ENCODE measurements at regions not wholly inside any gene's neighbourhood (a gene's known extent, or its start where the extent isn't known, plus 50 kb on each side); places are given as distances from the start of the nearest gene placed in this dataset.

GRCh38 chr18:47752796-47753645 is 177.4 kb downstream of the SMAD2 start:
- Mint-ChIP-seq H3K36me3 (ENCODE audit: low read depth) (no peaks in the 10 kb centered on the region), H3K27ac (ENCODE audit: unreplicated experiment) (no peak overlapping the region), H3K4me1 (ENCODE audit: low read depth) (no peaks in the 10 kb centered on the region), H3K9me3 (ENCODE audit: low read depth) (no peaks in the 10 kb centered on the region), H3K4me3 (ENCODE audit: unreplicated experiment) (no peak overlapping the region), H3K27me3 (ENCODE audit: low read depth) (peaks cover 29% of the 10 kb centered on the region)
- TF ChIP-seq, protein P1, sequence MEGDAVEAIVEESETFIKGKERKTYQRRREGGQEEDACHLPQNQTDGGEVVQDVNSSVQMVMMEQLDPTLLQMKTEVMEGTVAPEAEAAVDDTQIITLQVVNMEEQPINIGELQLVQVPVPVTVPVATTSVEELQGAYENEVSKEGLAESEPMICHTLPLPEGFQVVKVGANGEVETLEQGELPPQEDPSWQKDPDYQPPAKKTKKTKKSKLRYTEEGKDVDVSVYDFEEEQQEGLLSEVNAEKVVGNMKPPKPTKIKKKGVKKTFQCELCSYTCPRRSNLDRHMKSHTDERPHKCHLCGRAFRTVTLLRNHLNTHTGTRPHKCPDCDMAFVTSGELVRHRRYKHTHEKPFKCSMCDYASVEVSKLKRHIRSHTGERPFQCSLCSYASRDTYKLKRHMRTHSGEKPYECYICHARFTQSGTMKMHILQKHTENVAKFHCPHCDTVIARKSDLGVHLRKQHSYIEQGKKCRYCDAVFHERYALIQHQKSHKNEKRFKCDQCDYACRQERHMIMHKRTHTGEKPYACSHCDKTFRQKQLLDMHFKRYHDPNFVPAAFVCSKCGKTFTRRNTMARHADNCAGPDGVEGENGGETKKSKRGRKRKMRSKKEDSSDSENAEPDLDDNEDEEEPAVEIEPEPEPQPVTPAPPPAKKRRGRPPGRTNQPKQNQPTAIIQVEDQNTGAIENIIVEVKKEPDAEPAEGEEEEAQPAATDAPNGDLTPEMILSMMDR (IDR thresholded peaks at IDR 0.05) = no peak
- no peak for DNase-seq (ENCODE audit: low spot score)

GRCh38 chr18:47750889-47751423 is 179.5 kb downstream of the SMAD2 start:
- Mint-ChIP-seq H3K4me1 (ENCODE audit: low read depth) (no peaks in the 10 kb centered on the region), H3K9me3 (ENCODE audit: low read depth) (no peaks in the 10 kb centered on the region), H3K4me3 (ENCODE audit: unreplicated experiment) (no peak overlapping the region), H3K27ac (ENCODE audit: unreplicated experiment) (no peak overlapping the region), H3K27me3 (ENCODE audit: low read depth) (peaks cover 38% of the 10 kb centered on the region), H3K36me3 (ENCODE audit: low read depth) (no peaks in the 10 kb centered on the region)
- DNase-seq (ENCODE audit: low spot score) = no peak
- TF ChIP-seq, protein P1 (IDR thresholded peaks at IDR 0.05) = no peak

GRCh38 chr18:47749600-47749973 is 180.9 kb downstream of the SMAD2 start:
- H3K4me3 Mint-ChIP-seq (ENCODE audit: unreplicated experiment) = no peak overlapping the region
- no peaks in the 10 kb centered on the region for H3K4me1 Mint-ChIP-seq (ENCODE audit: low read depth)
- TF ChIP-seq, protein P1 (IDR thresholded peaks at IDR 0.05) = no peak
- no peaks in the 10 kb centered on the region for H3K9me3 Mint-ChIP-seq (ENCODE audit: low read depth)
- H3K27me3 Mint-ChIP-seq (ENCODE audit: low read depth) = peaks cover 39% of the 10 kb centered on the region
- no peak overlapping the region for H3K27ac Mint-ChIP-seq (ENCODE audit: unreplicated experiment)
- DNase-seq (ENCODE audit: low spot score) = no peak
- H3K36me3 Mint-ChIP-seq (ENCODE audit: low read depth) = no peaks in the 10 kb centered on the region

DNA sequence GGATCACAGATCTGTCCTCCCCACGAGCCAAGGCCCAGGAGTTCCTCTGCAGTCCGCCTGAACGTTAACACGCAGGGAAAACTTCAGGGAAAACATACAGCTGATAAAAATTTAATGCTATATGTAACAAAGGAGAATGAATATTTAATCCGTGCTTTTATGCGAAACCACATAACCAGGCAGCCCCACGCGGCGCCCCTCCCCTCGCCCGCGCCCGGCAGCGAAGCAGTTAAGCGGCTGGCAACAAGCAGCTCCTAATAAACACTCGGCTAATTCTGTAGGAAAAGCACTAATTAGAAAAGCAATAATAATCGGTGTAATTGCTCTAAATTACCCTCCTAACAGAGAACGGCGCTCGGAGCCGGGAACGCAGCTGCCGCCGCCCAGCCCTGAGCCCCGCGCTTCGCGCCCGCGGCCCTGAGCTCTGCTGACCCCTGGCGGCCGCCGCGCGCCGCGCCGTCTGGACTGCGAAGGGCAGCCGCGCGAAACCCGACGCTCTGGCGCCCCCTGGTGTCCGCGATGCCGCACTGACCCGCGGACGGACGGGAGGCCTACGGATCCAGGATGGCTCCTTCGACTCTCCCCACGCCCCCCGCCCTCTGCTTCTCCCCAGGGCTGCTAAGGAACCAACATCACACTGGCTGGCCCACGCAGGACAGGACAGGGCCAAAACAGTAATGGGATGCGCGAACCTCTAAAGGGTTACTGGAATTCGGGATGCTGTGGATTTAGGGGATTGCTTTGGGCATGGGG is 181.4 kb downstream of the SMAD2 start:
- peaks cover 39% of the 10 kb centered on the region for H3K27me3 Mint-ChIP-seq (ENCODE audit: low read depth)
- H3K36me3 Mint-ChIP-seq (ENCODE audit: low read depth) = no peaks in the 10 kb centered on the region
- H3K27ac Mint-ChIP-seq (ENCODE audit: unreplicated experiment) = no peak overlapping the region
- no peaks in the 10 kb centered on the region for H3K4me1 Mint-ChIP-seq (ENCODE audit: low read depth)
- no peak for DNase-seq (ENCODE audit: low spot score)
- no peaks in the 10 kb centered on the region for H3K9me3 Mint-ChIP-seq (ENCODE audit: low read depth)
- H3K4me3 Mint-ChIP-seq (ENCODE audit: unreplicated experiment) = peak overlapping the region; percentile 57
- TF ChIP-seq, protein P1 (IDR thresholded peaks at IDR 0.05) = peak; percentile 100

DNA sequence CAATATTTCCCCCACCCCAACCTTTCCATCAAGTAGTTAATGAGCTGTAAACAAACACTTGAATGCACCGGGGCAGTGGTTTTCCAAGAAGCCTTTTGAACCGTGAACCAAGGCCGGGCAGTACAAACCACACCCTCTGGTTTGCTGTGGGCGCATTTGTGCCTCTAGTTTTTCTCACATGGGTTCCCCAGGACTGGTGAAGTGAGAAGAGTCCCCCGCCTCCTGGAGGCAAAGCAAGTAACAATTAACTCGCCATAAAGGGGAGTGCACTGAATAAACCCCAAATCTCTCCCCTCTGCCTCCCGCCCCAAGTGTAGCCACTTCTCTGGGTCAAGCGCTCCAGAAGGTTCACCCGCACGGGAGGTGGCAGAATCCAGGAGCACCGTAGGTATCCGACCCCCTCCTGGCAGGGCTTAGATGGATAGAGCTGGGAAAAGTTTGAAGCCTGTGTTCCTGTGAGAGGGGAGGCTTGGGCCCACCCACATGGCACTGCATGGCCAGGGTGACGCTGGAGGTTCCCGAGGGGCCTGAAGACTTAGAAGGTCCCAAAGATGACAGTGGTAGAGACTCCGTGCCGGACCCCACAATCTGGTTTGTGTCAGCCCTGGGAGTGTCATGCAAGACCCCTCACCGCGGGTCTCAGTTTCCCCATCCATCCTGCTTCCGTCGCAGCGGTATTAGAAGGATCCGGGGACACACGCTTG is 182.2 kb downstream of the SMAD2 start:
- DNase-seq (ENCODE audit: low spot score) = no peak
- peaks cover 44% of the 10 kb centered on the region for H3K27me3 Mint-ChIP-seq (ENCODE audit: low read depth)

More for the DNA sequence above, 182.2 kb downstream of the SMAD2 start:
- TF ChIP-seq, protein P1 (IDR thresholded peaks at IDR 0.05) = no peak
- no peaks in the 10 kb centered on the region for H3K9me3 Mint-ChIP-seq (ENCODE audit: low read depth)
- no peaks in the 10 kb centered on the region for H3K4me1 Mint-ChIP-seq (ENCODE audit: low read depth)
- H3K4me3 Mint-ChIP-seq (ENCODE audit: unreplicated experiment) = peak overlapping the region; percentile 57
- H3K27ac Mint-ChIP-seq (ENCODE audit: unreplicated experiment) = no peak overlapping the region
- no peaks in the 10 kb centered on the region for H3K36me3 Mint-ChIP-seq (ENCODE audit: low read depth)

Measured in chondrocyte (in vitro differentiated cells).